ENCODE measurements at regions not wholly inside any gene's neighbourhood (a gene's known extent, or its start where the extent isn't known, plus 50 kb on each side); places are given as distances from the start of the nearest gene placed in this dataset.

GRCh38 chr7:125119559-125120115 lies 190.0 kb upstream of the POT1 start:
- Histone ChIP-seq H3K79me2 (replicated peaks; ENCODE audit: insufficient read depth) (no peaks in the 10 kb centered on the region), H3K27ac (ENCODE audit: low read depth) (no peak overlapping the region), H3K27me3 (ENCODE audit: insufficient read depth) (no peaks in the 10 kb centered on the region), H4K20me1 (replicated peaks; ENCODE audit: insufficient read depth) (no peaks in the 10 kb centered on the region), H3K4me2 (no peak overlapping the region), H2AFZ (peak overlapping the region; percentile 3; the same call in 1 of the 2 replicates), H3K4me1 (ENCODE audit: insufficient read depth) (no peaks in the 10 kb centered on the region), H3K4me3 (no peak overlapping the region), H3K9me2 (ENCODE audit: insufficient read depth) (0 out of 2 replicates have a peak, but pooled peaks cover 2% of the 10 kb centered on the region), H3K36me3 (ENCODE audit: insufficient read depth) (no peaks in the 10 kb centered on the region), H3F3A (replicated peaks; ENCODE audit: low read depth) (no peaks in the 10 kb centered on the region)
- peaks cover 3% of the 10 kb centered on the region; the same call in 2 of the 3 replicates for H3K9me3 Mint-ChIP-seq
- H3K4me1 Mint-ChIP-seq, result peaks cover 6% of the 10 kb centered on the region; the same call in 2 of the 3 replicates
- no peaks in the 10 kb centered on the region for H3K36me3 Mint-ChIP-seq (ENCODE audit: low read depth)
- no peak for ATAC-seq
- no peak overlapping the region for H3K27ac Mint-ChIP-seq
- H3K27me3 Mint-ChIP-seq (ENCODE audit: insufficient read depth, low read depth, poor library complexity), result no peaks in the 10 kb centered on the region
- no peak for TF ChIP-seq STAT1 (IDR thresholded peaks at IDR 0.05; ENCODE audit: unreplicated experiment)
- TF ChIP-seq ZNF114 (CRISPR knock-in tag; IDR thresholded peaks at IDR 0.05), result no peak
- no peak for TF ChIP-seq EZH2phosphoT487 (IDR thresholded peaks at IDR 0.05; ENCODE audit: unreplicated experiment)
- H3K4me3 Mint-ChIP-seq, result no peak overlapping the region
- no peak for DNase-seq (ENCODE audit: low spot score)

DNA sequence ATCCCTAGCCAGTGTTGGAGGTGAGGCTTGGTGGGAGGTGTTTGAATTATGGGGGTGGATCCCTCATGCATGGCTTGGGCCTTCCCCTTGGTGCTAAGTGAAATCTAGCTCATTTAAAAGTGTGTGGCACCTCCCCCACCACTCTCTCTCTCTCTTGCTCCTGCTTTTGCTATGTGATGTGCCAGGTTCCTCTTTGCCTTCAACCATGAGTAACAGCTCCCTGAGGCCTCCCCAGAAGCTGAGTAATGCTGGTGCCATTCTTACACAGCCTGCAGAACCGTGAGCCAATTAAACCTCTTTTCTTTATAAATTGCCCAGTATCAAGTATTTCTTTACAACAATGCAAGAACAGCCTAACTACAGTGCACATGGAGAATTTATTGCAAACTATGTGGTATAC lies 188.8 kb upstream of the POT1 start:
- H3K27ac Mint-ChIP-seq, result no peak overlapping the region

GRCh38 chr7:125112850-125113249 lies 183.2 kb upstream of the POT1 start:
- Histone ChIP-seq H2AFZ (no peak overlapping the region), H4K20me1 (replicated peaks; ENCODE audit: insufficient read depth) (no peaks in the 10 kb centered on the region), H3K27me3 (ENCODE audit: insufficient read depth) (no peaks in the 10 kb centered on the region), H3K4me1 (ENCODE audit: insufficient read depth) (no peaks in the 10 kb centered on the region), H3K4me2 (no peak overlapping the region), H3K36me3 (ENCODE audit: insufficient read depth) (no peaks in the 10 kb centered on the region), H3K9me2 (ENCODE audit: insufficient read depth) (no peaks in the 10 kb centered on the region), H3K4me3 (no peak overlapping the region), H3K79me2 (replicated peaks; ENCODE audit: insufficient read depth) (no peaks in the 10 kb centered on the region), H3K27ac (ENCODE audit: low read depth) (no peak overlapping the region), H3F3A (replicated peaks; ENCODE audit: low read depth) (no peaks in the 10 kb centered on the region)
- no peak overlapping the region for H3K4me3 Mint-ChIP-seq
- no peak for TF ChIP-seq CTCF (conservative IDR thresholded peaks at IDR 0.05; ENCODE audit: low read depth in 2 of 2)
- peaks cover 17% of the 10 kb centered on the region for H3K9me3 Mint-ChIP-seq
- no peak for DNase-seq (ENCODE audit: low spot score)
- peaks cover 9% of the 10 kb centered on the region for H3K36me3 Mint-ChIP-seq (ENCODE audit: low read depth)
- ATAC-seq, result no peak
- no peak overlapping the region for H3K27ac Mint-ChIP-seq
- no peaks in the 10 kb centered on the region for H3K4me1 Mint-ChIP-seq
- H3K27me3 Mint-ChIP-seq (ENCODE audit: insufficient read depth, low read depth, poor library complexity), result no peaks in the 10 kb centered on the region

More for the DNA sequence above, 188.8 kb upstream of the POT1 start:
- H3K79me2 ChIP-seq (replicated peaks; ENCODE audit: insufficient read depth), result no peaks in the 10 kb centered on the region
- H3K27me3 ChIP-seq (ENCODE audit: insufficient read depth), result no peaks in the 10 kb centered on the region
- H3K9me2 ChIP-seq (ENCODE audit: insufficient read depth), result no peaks in the 10 kb centered on the region
- Mint-ChIP-seq H3K36me3 (ENCODE audit: low read depth) (no peaks in the 10 kb centered on the region), H3K4me1 (peaks cover 5% of the 10 kb centered on the region; the same call in 2 of the 3 replicates), H3K9me3 (peaks cover 2% of the 10 kb centered on the region; the same call in 2 of the 3 replicates), H3K4me3 (no peak overlapping the region), H3K27me3 (ENCODE audit: insufficient read depth, low read depth, poor library complexity) (no peaks in the 10 kb centered on the region)
- peak overlapping the region; percentile 57; the same call in 1 of the 2 replicates for H2AFZ ChIP-seq
- ATAC-seq (peak; percentile 25; the same call in 1 of the 3 replicates), DNase-seq (ENCODE audit: low spot score) (no peak)
- no peaks in the 10 kb centered on the region for H4K20me1 ChIP-seq (replicated peaks; ENCODE audit: insufficient read depth)
- H3K4me2 ChIP-seq, result no peak overlapping the region
- H3K4me3 ChIP-seq, result no peak overlapping the region
- no peaks in the 10 kb centered on the region for H3K36me3 ChIP-seq (ENCODE audit: insufficient read depth)
- no peaks in the 10 kb centered on the region for H3F3A ChIP-seq (replicated peaks; ENCODE audit: low read depth)
- H3K27ac ChIP-seq (ENCODE audit: low read depth), result no peak overlapping the region
- no peak for TF ChIP-seq ZNF114 (CRISPR knock-in tag; IDR thresholded peaks at IDR 0.05)
- TF ChIP-seq NANOG (IDR thresholded peaks at IDR 0.05; ENCODE audit: borderline replicate concordance), result no peak
- no peak for TF ChIP-seq JUNB (IDR thresholded peaks at IDR 0.05; ENCODE audit: unreplicated experiment)
- no peak for TF ChIP-seq POLR2AphosphoS5 (IDR thresholded peaks at IDR 0.05; ENCODE audit: low read depth)
- TF ChIP-seq EZH2phosphoT487 (IDR thresholded peaks at IDR 0.05; ENCODE audit: unreplicated experiment), result no peak
- no peaks in the 10 kb centered on the region for H3K4me1 ChIP-seq (ENCODE audit: insufficient read depth)

All from GM23338 (cell line).